Transverse colon (tissue), 4 donors: ENCODE measurements at regions not wholly inside any gene's neighbourhood (a gene's known extent, or its start where the extent isn't known, plus 50 kb on each side); places are given as distances from the start of the nearest gene placed in this dataset.

Experiments used
- DNase-seq: peaks from one replicate; pipeline ENCODE4 v3.0.0-alpha.2; 2019
- H3K27ac ChIP-seq, 4 donors: fragments of 200-600 bp; sonication (generic); 2 replicates each; pipeline ENCODE4 v1.5.1; 2016 to 2018; ENCODE audit warnings: inconsistent platforms in 4 of 4
- H3K27me3 ChIP-seq: fragments of 200-600 bp; sonication (generic); 2 replicates; pipeline ENCODE4 v1.5.1; 2017; ENCODE audit warnings: inconsistent platforms
- H3K36me3 ChIP-seq, 4 donors: fragments of 200-600 bp; sonication (generic); 2 replicates each; pipeline ENCODE4 v1.5.1; 2017 to 2019; ENCODE audit warnings: inconsistent platforms in 4 of 4
- H3K4me1 ChIP-seq, 4 donors: fragments of 200-600 bp; sonication (generic); 2 replicates each; pipeline ENCODE4 v1.5.1; 2017 to 2020; ENCODE audit warnings: inconsistent platforms in 4 of 4
- H3K4me3 ChIP-seq, 4 donors: fragments of 200-600 bp; sonication (generic); 1 replicate in 1 of 4; 2 replicates in 3 of 4; pipeline versions ENCODE4 v1.5.1 to v1.6.1; 2017 to 2019; ENCODE audit warnings: inconsistent platforms in 4 of 4
- H3K9me3 ChIP-seq, 2 donors: fragments of 200-600 bp; sonication (generic); 2 replicates each; pipeline ENCODE4 v1.5.1; 2017 to 2019; ENCODE audit warnings: inconsistent platforms in 2 of 2
- EP300 ChIP-seq: sonication (generic); formaldehyde crosslinking; IDR thresholded peaks from one replicate; pipeline ENCODE4 v1.6.1; 2017; ENCODE audit warnings: antibody characterized with exemption, low read depth
- POLR2A ChIP-seq: fragments of 450-650 bp; IDR thresholded peaks from one replicate; pipeline ENCODE4 v1.6.1; 2016; ENCODE audit warnings: antibody characterized with exemption, mild to moderate bottlenecking, moderate library complexity
- POLR2AphosphoS5 ChIP-seq, 3 donors: sonication (generic); formaldehyde crosslinking; IDR thresholded peaks; one replicate each; pipeline ENCODE4 v1.6.1; 2016; ENCODE audit warnings: antibody characterized with exemption in 3 of 3
- WGBS, 2 donors: methylation state at CpG; one replicate each; pipeline ENCODE4 v1.1.5; 2018; ENCODE audit warnings: low coverage in 1 of 2; 5-methylcytosine and 5-hydroxymethylcytosine counted together
- in situ Hi-C, 4 donors: fragments of 200-750 bp; cut with MboI; loops; one replicate each; pipeline versions ENCODE4 v1.15.0 to v1.15.1; 2017; ENCODE audit warnings: low sequenced_read_pairs in 3 of 4, low pct_ligation_motif_present in 1 of 4, low pct_unique_long_range_greater_than_20kb in 1 of 4
- intact Hi-C: fragments of 100-400 bp; cut with DNase I; formaldehyde crosslinking; loops from one replicate; pipeline ENCODE4 v1.15.1; 2023; ENCODE audit warnings: low total_unique reads
- TF ChIP-seq, protein P1 (sequence below), 5 experiments: fragments of 200-600 bp in 3 of 5; fragments of 450-650 bp in 2 of 5; sonication (generic) in 3 of 5; IDR thresholded peaks; 1 replicate in 2 of 5; 2 replicates in 3 of 5; pipeline ENCODE4 v1.5.1; 2016 to 2017; ENCODE audit warnings: antibody characterized with exemption in 5 of 5, inconsistent platforms in 3 of 5, mild to moderate bottlenecking in 2 of 5, moderate library complexity in 1 of 5

DNA sequence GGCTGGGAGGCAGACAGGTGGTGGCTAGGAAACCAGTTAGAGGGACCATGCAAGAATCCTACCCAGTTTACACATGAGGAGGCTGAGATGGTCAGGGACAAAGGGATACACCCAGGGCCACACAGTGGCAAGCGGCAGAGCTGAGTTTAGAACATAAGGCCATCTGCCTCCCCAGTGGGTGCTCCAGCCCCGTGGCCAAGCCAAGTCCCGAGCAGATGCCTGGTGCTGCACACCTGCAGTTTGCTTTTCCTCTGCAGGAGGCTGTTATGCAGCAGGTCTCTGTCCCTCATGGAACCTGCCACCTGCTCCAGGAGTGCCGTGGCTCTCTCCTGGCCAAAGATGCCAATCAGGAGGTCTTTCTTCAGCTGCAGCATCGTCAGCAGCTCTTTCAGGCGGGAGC is 70.8 kb downstream of the SYNE3 start:
- Histone ChIP-seq H3K4me3 (no peak overlapping the region), H3K4me1 (peaks cover 0 to 22% (median 6%) of the 10 kb centered on the region in 4 donors), H3K9me3 (no peaks in the 10 kb centered on the region), H3K36me3 (peaks cover 0 to 7% (median 0%) of the 10 kb centered on the region in 4 donors), H3K27me3 (no peaks in the 10 kb centered on the region), H3K27ac (no peak overlapping the region)
- intact Hi-C loops (loop anchor here (2.0 kb wide), 1 partner anchor 27 kb away; no protein-coding TSS in a partner anchor), in situ Hi-C loops (loop anchor here (10.0 to 25.0 kb wide), 4 partner anchors 79 to 758 kb away; partner anchors contain the start of gene GLRX5 (in 1 of the 4))
- DNase-seq: no peak
- TF ChIP-seq, protein P1, sequence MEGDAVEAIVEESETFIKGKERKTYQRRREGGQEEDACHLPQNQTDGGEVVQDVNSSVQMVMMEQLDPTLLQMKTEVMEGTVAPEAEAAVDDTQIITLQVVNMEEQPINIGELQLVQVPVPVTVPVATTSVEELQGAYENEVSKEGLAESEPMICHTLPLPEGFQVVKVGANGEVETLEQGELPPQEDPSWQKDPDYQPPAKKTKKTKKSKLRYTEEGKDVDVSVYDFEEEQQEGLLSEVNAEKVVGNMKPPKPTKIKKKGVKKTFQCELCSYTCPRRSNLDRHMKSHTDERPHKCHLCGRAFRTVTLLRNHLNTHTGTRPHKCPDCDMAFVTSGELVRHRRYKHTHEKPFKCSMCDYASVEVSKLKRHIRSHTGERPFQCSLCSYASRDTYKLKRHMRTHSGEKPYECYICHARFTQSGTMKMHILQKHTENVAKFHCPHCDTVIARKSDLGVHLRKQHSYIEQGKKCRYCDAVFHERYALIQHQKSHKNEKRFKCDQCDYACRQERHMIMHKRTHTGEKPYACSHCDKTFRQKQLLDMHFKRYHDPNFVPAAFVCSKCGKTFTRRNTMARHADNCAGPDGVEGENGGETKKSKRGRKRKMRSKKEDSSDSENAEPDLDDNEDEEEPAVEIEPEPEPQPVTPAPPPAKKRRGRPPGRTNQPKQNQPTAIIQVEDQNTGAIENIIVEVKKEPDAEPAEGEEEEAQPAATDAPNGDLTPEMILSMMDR (IDR thresholded peaks at IDR 0.05): no peak
- no peak for TF ChIP-seq EP300
- no peak for TF ChIP-seq POLR2A
- no peak for TF ChIP-seq POLR2AphosphoS5 (IDR thresholded peaks at IDR 0.05)
- 81% methylated on average over 6 of the region's 6 CpGs; no CpG with 5 or more reads in 1 of the 2 donors for WGBS, 2 donors

- H3K27ac ChIP-seq: no peak overlapping the region
- H3K27me3 ChIP-seq: no peaks in the 10 kb centered on the region
- no peak for DNase-seq
- TF ChIP-seq EP300 (no peak), POLR2A (no peak), POLR2AphosphoS5 (IDR thresholded peaks at IDR 0.05) (no peak)
- TF ChIP-seq, protein P1 (IDR thresholded peaks at IDR 0.05): no peak
- H3K36me3 ChIP-seq: peaks cover 0 to 7% (median 0%) of the 10 kb centered on the region in 4 donors
- in situ Hi-C loops: loop anchor here (10.0 to 25.0 kb wide), 4 partner anchors 80 to 758 kb away; partner anchors contain the start of gene GLRX5 (in 1 of the 4)
- H3K4me1 ChIP-seq: peaks cover 0 to 22% (median 6%) of the 10 kb centered on the region in 4 donors
- intact Hi-C loops: loop anchor here (2.0 kb wide), 1 partner anchor 28 kb away; no protein-coding TSS in a partner anchor
- H3K4me3 ChIP-seq: no peak overlapping the region
- H3K9me3 ChIP-seq: no peaks in the 10 kb centered on the region
- WGBS, 2 donors: 20 to 54% methylated on average over 2 to 3 of the region's 3 CpGs
These were observed 71.3 kb downstream of the SYNE3 start for GRCh38 chr14:95445161-95445560.

DNA sequence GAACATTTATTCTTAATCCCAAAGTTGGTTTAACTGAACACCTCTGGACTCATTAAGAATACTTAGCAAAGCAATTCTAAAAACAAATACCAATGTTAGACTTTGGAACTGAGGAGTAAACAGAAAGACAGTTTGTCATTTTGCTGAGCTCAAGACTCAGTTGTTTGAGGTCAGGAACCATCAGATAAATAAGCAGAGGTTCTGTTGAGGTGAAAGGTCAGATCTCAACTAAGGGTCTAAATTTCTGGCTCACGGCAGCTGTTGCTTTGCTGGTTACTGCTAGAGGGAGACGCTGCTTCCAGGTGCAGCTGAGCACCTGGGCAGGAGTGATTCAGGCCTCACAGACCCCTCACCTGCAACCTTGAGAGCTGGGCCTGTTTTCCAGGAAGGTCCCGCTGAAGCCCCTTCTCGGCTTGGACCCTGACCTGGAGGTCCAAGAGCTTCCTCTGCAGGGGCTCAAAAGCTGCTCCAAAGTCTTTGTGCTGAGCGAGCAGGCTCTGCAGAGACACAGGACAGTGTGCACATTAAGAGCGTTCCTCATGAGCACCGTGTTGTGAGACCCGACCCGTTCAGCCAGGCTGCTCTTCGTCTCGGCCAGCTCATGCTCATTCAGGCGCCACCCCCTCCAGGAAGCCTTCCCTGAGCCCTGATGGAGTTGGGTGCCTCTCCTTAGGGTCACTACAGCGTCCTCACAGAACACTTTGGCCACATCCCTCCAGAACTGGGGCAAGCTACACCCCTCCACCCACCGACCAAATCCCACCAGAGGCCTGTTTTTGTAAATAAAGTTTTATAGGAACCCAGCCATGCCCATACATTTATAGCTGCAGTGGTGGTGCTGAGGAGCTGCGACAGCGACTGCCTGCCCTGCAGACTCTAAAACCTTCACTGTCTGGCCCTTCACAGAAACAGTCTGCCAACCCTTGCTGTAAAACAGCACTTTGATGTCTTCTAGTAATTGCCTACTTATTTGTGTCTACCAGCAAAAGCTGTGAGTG is 72.0 kb downstream of the SYNE3 start:
- Histone ChIP-seq H3K4me3 (no peak overlapping the region), H3K27me3 (no peaks in the 10 kb centered on the region), H3K36me3 (peaks cover 0 to 7% (median 0%) of the 10 kb centered on the region in 4 donors), H3K4me1 (peaks cover 0 to 22% (median 6%) of the 10 kb centered on the region in 4 donors), H3K9me3 (no peaks in the 10 kb centered on the region), H3K27ac (peak overlapping the region in 1 of 4 donors; percentile 46)
- WGBS, 2 donors: 74 to 83% methylated on average over 1 to 15 of the region's 16 CpGs
- no peak for TF ChIP-seq POLR2A
- TF ChIP-seq, protein P1 (IDR thresholded peaks at IDR 0.05): no peak
- no peak for TF ChIP-seq EP300
- no peak for TF ChIP-seq POLR2AphosphoS5 (IDR thresholded peaks at IDR 0.05)
- intact Hi-C loops (loop anchor here (2.0 to 5.0 kb wide), 2 partner anchors 28 to 83 kb away; no protein-coding TSS in a partner anchor), in situ Hi-C loops (loop anchor here (5.0 to 25.0 kb wide), 5 partner anchors 80 to 757 kb away; partner anchors contain the start of gene GLRX5 (in 1 of the 4))
- DNase-seq: no peak

- Histone ChIP-seq H3K4me3 (no peak overlapping the region), H3K27ac (no peak overlapping the region), H3K4me1 (peaks cover 0 to 22% (median 6%) of the 10 kb centered on the region in 4 donors), H3K9me3 (no peaks in the 10 kb centered on the region), H3K27me3 (no peaks in the 10 kb centered on the region), H3K36me3 (peaks cover 0 to 1% (median 0%) of the 10 kb centered on the region in 4 donors)
- TF ChIP-seq, protein P1 (IDR thresholded peaks at IDR 0.05): peak; percentile 79 to 89 (median 85)
- TF ChIP-seq POLR2A: no peak
- DNase-seq: peak; percentile 87
- WGBS, 2 donors: 26% methylated on average over 5 of the region's 5 CpGs; no CpG with 5 or more reads in 1 of the 2 donors
- intact Hi-C loops: loop anchor here (5.0 kb wide), 1 partner anchor 85 kb away; no protein-coding TSS in a partner anchor
- in situ Hi-C loops: loop anchor here (5.0 to 25.0 kb wide), 5 partner anchors 82 to 755 kb away; partner anchors contain the start of gene GLRX5 (in 1 of the 4)
These were observed 73.8 kb downstream of the SYNE3 start for GRCh38 chr14:95442633-95443021.
